CMK (cell line): ENCODE measurements at regions not wholly inside any gene's neighbourhood (a gene's known extent, or its start where the extent isn't known, plus 50 kb on each side); places are given as distances from the start of the nearest gene placed in this dataset.

Experiments used
- DNase-seq: peaks from one replicate; pipeline ENCODE4 v3.0.0-alpha.2; 2010; ENCODE audit warnings: low read depth

DNA sequence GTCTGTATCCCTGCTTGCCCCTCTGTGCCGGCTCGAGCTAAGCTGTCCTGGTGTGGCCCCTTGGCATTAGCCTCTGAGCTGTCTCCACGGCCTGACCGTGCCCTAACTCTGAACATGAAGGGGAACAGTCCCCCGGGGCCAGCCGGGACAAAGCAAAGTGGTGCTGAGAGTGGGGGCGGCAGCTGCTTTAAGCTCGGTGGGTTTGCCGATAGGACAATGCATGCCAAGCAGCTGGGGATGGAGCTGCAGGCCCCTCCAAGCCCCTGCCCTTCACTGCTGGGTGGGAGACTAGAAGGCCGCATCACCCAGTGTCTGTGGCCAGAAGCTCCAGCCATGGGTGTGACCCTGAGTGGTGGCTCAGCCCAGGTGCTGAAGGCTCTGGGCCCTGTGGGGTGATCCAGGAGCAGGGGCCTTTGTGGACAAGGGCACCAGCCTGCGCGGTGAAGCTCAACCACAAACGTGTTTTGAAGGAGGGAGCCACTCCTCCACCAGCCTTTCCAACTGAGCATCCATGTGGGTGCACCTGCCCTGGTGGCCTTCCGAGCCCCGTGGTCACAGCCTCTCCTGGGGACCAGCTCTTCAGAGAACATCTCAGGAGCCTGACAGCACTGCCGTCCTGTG lies 242.5 kb downstream of the ERMARD start:
- DNase-seq = no peak

DNA sequence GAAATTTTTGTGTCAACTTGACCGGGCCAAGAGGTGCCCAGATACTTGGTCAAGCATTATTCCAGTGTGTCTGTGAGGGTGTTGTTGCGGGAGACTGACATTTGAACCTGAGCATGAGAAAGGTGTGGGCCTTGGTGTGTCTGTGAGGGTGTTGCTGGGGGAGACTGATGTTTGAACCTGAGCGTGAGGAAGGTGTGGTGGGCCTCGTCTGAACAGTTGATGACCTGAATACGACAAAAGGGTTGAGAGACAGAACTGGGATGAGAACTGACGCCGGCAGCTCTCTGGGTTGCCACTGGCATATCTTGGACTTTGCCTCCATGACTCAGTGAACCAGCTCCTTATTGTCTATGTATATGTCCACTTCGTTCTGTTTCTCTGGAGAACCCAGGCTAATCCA lies 240.5 kb downstream of the ERMARD start:
- no peak for DNase-seq

DNA sequence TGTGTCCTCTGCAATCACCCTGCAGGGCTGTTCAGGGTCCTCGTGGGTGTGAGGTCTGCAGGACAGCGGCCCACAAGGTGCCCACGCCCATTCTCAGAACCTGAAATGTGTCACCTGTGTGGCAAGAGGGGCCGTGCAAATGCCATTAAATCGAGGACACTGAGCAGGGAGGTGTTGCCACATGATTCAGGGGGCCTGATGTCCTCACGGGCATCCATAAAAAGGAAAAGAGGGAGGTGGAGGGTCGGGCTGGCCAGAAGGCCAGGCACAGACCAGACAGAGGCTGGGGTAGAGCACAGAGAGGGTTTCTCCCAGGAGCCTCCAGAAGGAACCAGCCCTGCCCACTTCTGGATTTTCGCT lies 239.6 kb downstream of the ERMARD start:
- DNase-seq = no peak

DNA sequence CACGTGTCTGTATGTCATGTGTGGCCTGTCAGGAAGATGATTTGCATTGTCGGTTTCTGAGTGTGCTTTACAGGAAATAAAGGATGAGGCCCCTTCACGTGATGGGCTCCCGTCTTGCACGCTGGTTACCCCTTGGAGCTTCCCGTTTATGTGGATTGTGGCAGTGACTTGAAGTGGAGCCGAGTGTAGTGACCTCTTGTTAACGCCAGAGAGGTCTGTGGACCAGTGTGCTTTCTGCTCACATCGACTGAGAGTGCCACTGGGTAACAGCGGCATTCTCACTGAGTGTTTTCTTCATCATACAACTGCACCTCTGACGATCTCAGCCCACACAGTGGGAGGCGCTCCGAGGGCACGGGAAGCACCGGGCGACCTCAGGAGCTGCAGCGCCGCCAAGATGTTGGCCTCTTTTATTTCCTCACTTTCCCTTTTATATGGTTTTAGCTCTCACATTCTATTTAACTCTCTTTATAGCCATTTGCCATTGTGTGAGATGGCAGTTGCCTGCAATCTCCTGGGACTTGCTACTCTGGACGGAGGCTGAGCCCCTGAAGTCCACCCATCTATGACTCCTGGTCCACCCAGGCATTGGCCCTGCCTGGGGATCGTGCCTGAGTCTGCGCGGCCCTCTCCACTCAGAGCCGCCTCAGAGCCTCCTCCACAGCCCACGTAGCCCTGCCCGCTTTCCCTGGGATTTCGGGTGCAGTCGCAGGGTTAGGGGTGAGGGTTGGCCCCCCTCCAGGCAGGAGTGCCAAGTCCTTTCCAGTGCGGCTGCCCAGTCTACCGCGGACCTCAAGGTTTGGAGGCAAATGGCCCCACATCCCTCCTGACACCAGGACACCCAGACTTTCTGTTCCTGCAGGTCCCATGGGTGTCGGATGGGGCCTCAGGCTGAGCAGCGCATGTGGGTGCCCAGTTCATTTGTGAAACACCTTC lies 238.9 kb downstream of the ERMARD start:
- no peak for DNase-seq

DNA sequence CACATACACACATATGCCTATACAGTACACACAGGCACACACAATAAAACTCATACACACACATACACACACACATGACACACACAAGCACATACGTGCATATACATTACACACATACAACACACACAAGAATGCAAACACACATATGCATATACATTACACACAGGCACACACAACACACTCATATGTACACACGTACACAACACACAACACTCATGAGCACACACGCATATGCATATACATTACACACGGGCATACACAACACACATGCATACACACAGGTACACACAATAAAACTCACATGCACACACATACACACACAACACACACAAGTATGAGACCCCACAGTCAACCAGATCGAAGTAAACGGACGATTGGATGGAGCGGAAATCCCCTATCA lies 238.2 kb downstream of the ERMARD start:
- DNase-seq = no peak

DNA sequence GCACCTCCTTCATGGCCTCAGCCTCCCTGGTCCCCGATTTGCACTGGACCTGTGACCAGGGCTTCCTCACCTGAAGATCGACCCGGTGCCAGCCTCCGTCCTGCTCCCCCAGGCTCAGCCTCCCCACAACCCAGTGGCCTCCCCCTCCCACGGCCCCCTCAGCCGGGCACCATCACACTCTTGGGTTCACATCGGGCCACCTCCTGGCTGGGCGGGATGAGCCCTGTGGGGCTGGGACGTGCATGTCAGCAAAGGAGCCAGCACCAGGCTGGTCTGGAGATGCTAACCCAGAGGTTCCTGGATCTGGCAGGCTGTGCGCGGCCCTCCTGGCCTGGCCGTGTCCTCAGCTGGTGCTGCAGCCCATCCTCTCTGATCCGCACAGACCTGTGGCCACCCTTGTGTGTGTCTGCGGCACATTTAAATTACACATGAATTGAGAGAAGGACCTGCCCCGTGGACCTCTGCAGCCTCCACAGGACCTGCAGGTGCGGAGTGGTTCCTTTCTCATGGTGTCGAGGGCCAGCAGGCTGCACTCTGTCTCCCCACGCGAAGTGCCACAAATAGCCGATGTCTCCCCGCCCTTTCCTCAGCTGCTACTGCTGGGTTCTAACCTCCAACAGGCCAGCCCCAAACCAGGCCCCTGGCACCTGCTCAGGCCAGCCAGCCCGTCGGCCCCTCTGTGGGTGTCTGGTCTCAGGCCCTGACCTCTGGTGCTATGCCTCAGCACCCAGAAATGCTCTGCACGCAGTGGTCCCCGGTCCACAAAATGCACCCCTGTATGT lies 237.5 kb downstream of the ERMARD start:
- DNase-seq = no peak

DNA sequence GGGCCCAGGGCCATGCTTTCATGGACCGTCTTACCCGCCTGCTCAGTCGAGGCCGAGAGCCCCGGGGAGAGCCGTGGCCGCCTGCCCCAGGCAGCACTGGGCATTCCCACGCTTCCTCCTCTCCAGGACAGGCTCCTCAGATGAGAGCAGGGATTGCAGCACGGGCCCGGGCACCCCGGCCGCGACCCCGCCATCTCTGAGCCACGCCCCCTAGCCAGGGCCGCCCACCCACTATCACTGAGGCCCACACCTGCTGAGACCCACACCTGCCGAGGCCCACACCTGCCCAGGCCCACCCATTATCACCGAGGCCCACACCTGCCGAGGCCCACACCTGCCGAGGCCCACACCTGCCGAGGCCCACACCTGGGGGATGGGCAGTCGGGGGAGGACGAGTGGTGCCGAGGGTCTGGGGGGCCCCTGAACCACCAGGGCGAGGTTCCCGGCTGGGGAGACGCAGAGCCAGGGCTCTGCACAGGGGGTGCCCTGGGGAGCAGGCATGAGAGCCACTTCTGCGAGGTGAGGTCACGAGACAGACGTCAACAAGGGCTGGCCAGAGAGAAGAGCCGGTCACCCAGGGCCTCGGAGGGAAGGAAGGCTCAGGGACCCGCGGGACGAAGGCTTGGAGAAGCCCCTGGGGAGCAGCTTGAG lies 235.6 kb downstream of the ERMARD start:
- DNase-seq = no peak

DNA sequence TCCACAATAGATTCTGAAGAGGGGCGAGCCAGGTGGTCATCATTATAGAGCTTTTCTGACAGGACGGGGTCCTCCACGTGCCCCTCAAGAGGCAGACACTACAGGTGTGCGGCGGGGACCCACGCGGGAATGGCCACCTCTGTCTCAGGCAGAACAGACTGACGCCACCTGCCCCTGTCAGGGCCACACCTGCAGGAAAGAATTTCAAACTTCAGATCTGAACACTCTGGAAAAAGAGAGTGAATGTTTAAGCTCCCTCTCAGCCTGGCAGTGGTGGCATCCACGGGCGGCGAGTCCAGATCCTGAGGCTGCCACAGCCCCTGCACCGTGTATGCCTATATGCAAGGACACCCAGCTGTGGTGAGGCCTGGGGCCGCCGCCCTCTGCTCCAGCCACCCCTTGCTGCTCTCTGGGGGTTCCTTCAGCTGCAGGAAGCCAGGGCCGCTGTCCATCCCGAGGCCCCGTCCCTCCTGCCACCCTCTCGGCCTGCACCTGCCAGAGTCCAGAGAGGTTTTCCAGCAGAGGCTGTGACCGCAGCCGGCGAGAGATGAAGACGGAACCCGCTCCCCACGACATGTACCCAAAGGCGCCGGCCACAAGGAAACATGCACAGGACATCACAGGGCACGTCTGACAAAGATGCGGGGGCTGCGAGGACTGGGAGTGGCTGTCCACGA lies 234.9 kb downstream of the ERMARD start:
- no peak for DNase-seq

DNA sequence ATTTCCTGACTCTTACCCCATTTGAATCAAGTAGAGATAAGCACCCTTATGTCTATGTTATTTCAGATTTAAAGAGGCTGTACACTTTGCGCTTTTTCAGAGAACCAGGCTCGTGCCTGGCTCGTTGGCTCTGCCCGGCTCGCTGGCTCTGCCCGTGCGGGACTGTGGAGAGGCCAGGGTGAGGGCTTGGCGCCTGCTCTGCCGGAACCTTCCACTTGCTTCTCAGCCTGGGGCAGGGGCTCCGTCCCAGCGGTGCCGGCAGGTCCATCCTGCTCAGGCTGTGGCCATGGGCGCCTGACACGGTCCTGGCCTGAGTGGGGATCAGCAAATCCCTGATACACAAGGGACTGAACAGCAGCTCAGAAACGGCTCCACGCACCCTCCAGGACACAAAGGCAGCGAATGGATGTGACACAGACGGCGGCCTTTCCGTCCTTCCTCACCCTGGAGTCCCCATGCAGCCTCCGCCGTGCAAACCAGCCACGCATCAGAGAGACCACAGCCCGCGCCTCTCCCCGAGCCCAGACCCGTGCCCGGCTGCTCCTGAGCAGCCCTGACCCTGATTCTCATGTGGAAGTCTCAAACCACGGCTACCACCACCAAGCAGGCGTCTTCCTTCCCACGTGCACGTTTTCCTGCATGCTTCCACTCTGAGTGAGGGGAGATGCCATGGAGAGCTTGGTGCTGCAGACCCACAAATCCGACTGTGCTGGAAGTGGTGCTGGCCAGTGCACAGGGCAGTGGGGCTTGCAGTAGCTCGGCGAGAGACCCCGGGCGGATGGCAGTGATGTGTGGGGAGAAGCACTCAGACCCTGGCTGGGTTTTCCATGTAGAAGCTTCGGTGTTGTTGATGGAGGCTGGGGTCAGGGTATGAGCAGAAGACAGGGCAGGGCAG lies 233.9 kb downstream of the ERMARD start:
- no peak for DNase-seq

DNA sequence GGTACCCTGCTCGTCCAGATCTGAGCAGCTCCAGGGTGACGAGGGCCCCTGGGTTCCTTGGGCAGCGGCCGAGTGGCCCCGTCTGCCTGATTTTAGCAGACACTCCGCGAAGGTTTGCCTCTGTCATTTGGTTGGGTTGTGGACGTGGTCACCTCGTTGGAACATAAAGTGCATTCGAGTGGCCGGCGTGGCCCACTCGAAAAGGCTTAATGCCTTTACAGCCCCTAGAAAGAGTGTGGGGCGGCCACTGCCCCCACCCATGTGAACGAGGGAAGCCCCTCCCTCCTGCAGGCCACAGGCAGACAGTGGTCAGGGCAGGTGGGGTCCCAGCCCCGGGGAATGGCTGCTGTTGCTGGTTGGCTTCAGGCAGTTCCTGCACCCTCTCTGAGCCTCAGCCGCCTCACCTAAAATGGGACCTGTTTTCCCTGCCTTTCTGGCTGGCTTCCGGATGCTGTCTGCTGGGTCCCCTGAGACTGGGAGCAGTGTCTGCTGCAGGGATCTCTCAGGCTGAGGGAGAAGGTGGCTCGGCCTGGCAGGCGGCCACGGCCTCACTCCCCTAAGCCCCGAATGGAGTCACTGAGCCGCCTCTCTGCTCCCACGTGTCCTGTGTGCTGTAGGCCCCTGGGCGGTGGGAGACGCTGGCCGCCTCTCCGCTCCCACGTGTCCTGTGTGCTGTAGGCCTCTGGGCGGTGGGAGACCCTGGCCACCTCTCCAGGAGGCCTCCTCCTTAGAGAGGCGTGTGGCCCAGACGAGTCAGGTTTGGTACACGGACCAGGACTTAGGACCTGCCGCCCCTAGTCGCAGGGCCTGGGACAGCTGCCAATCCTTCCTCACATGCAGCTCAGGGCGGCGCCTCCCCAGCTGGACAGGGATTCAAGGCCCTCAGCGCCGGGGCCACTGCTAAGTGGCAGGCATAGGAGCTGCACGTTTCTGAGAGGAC lies 233.0 kb downstream of the ERMARD start:
- DNase-seq = no peak

DNA sequence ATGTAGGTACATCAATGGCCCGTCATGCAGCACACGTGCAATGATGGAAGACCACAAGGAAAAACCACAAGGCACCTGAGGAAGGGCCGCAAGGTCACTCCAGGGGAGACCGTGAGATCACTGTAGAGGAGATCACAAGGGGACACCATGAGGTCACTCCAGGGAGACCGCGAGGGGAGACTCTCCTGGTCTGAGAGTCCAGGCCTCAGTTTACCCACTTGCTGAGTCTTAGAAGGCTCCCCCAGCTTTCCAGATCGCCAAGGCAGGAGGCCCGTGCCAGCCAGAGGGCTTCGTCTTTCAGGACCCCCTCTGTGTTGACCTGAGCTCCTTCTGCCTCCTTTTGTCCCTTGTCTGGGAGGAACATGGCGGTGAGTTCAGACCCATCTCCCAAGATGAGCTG lies 232.2 kb downstream of the ERMARD start:
- DNase-seq = no peak

DNA sequence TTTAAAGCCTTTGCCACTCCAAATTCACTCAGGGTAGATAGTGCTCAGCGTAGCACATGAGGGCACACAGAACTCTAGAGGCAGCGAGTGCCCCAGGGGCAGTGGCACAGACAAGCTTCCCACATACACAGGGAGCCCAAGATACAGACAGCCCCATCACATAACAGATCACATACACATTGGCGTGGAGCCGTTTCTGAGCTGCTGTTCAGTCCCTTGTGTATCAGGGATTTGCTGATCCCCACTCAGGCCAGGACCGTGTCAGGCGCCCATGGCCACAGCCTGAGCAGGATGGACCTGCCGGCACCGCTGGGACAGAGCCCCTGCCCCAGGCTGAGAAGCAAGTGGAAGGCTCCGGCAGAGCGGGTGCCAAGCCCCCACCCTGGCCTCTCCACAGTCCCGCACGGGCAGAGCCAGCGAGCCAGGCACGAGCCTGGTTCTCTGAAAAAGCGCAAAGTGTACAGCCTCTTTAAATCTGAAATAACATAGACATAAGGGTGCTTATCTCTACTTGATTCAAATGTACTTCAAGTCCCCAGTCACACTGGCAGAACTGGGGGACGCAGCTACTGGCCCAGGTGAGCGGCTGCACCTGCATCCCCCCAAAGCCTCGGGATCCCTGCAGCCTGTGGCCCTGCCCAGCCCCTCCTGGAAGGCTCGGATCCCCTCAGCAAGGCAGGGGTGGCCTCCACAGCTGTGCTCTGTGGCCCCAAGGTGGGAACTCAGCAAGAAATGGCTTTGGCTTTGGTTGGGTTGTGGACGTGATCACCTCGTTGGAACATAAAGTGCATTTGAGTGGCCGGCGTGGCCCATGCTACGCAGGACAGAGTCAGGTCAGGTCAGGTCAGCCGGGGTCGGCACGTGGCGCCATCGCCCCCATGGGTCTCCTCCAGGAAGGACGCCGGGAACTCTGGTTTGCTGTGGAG lies 231.3 kb downstream of the ERMARD start:
- no peak for DNase-seq

DNA sequence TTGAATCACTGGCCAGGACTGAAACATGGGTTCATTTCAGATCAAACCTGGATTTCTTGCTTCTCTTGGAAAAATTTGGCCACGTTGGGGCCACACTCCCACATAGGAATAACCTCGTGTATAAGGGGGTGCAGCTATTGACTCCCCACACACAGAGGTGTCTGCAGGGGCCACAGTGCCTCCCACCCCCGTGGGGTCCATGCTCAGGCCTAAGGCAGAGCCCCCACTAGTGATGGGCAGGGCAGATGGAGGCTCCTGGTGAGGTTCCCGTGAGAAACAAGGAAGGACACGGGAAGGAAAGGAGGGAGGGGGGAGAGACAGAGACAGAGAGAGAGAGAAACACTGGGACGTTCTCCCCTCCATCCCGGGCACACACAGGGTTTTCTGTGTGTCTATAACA lies 230.5 kb downstream of the ERMARD start:
- DNase-seq = no peak

DNA sequence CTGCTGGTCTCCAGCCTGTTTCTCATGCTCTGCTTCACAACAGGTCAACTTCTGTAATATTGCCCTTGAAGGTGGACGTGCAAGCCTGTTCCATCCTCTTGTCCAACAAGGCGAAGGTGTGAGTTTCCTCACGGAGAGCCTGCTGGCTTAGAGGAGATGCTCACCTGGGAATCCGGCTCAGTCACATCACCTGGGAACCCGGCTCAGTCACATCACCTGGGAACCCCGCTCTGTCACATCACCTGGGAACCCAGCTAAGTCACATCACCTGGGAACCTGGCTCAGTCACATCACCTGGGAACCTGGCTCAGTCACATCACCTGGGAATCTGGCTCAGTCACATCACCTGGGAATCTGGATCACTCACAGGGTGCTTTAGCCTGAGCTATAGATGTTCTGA lies 230.1 kb downstream of the ERMARD start:
- no peak for DNase-seq

DNA sequence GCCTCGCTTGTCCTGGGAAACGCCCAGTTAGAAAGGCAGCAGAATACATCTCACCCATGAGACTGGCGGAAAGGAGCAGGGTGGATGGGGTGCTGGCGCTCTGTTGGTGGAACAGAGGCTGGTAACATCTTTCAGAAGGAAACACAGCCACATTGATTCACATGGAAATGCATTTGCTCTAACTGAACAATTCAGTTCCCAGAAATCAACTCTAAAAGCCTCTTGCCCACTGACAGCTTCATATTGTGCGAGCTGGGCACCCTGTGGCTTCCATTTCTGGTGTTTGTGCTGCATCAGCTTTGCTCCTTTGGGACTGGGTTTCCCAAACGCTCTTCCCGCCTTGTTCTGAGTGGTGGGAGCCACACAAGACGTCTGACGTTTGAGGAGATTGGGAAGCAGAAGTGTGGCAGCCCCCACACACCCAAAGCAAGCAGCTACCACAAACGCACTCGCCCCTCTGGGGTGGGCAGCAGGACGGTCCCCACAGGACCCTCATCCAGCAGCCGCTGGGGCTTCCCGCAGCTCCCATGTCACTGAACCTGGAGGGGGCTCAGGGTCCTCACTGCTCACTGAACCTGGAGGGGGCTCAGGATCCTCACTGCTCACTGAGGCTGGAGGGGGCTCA lies 229.5 kb downstream of the ERMARD start:
- DNase-seq = no peak

DNA sequence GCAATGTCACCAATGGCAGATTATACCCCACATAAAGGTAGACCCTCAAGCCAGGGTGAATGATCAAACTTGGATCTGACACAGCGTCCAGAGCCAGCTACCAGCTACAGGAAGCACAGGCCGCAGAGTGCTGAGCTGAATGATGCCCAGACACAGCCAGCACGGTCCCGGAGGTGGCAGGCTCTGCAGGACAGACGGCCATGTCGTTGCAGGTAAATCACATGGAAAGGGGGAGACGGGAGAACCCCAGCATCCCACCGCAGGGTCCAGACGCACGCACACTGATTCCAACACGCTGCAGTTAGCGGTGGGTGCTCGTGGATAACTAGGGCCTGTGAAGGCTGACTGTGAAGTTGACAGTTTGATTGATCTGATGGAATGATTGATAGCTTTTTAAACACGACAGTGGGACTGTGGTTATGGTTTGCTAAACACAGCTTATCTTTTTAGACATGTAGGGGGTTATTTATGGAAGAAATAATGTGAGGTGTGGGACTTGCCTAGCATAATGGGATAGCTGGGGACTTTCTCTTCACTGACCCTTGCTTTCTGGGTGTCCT lies 228.5 kb downstream of the ERMARD start:
- DNase-seq = no peak

DNA sequence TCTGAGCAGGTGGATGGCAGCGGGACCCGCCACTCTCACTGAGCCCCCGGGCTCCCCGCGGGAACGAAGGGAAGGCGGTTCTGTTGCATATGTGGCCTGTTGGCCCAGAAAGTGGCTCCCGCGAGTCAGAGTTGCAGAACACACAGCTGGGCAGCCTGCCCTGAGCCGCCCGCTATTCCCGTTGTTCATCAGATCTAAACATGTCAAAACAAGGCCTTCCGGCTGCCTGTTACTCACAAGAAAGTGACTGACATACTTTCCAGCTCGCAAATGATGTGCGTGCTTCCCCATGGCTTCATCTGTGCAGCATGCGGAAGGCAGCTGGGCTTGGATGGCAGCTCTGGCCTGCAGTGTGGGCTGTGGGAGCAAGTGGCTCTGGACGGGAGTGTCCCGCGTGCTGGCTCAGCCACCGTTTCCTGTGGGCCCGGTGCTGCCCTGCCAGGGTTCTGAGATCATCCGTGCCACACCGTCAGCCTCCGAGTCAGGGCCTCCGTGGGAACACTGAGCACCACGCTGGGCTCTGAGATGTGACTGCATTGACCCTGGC lies 227.3 kb downstream of the ERMARD start:
- no peak for DNase-seq
